Liver (tissue), 8 donors: ENCODE measurements at regions not wholly inside any gene's neighbourhood (a gene's known extent, or its start where the extent isn't known, plus 50 kb on each side); places are given as distances from the start of the nearest gene placed in this dataset.
A peak's percentile ranks its signal among the peaks of the same experiment; 100 is the strongest.

Source experiments
- DNase-seq: peaks from one replicate; pipeline ENCODE4 v3.0.0-alpha.2; 2017; ENCODE audit warnings: low spot score
- H3K27ac ChIP-seq, 2 donors: one replicate each; pipeline ENCODE4 v1.7.0; 2013; ENCODE audit warnings: inconsistent platforms in 2 of 2, low read length in 2 of 2, control low read depth in 1 of 2, low read depth in 1 of 2, mild to moderate bottlenecking in 1 of 2
- H3K27me3 ChIP-seq, 4 donors: one replicate each; pipeline versions ENCODE4 v1.6.1 to v1.7.0; 2013; ENCODE audit warnings: low read length in 3 of 4, inconsistent platforms in 1 of 4, mild to moderate bottlenecking in 1 of 4, moderate library complexity in 1 of 4; ENCODE audit not compliant: control insufficient read depth in 4 of 4, insufficient read depth in 4 of 4
- H3K36me3 ChIP-seq, 4 donors: one replicate each; pipeline versions ENCODE4 v1.6.1 to v1.7.0; 2013; ENCODE audit warnings: low read length in 3 of 4, mild to moderate bottlenecking in 3 of 4, low read depth in 1 of 4, moderate library complexity in 1 of 4; ENCODE audit not compliant: control insufficient read depth in 4 of 4, insufficient read depth in 3 of 4
- H3K4me1 ChIP-seq, 4 donors: one replicate each; pipeline versions ENCODE4 v1.6.1 to v1.7.0; 2013; ENCODE audit warnings: low read length in 3 of 4, mild to moderate bottlenecking in 3 of 4, moderate library complexity in 1 of 4; ENCODE audit not compliant: control insufficient read depth in 4 of 4, insufficient read depth in 4 of 4
- H3K4me3 ChIP-seq, 3 donors: one replicate each; pipeline versions ENCODE4 v1.6.1 to v1.7.0; 2013; ENCODE audit warnings: low read length in 3 of 3, control low read depth in 1 of 3, low read depth in 1 of 3, mild to moderate bottlenecking in 1 of 3
- H3K9ac ChIP-seq, 2 donors: one replicate each; pipeline ENCODE4 v1.7.0; 2013; ENCODE audit warnings: low read length in 2 of 2, mild to moderate bottlenecking in 2 of 2, moderate library complexity in 2 of 2, control low read depth in 1 of 2, low read depth in 1 of 2
- H3K9me3 ChIP-seq, 4 donors: one replicate each; pipeline versions ENCODE4 v1.6.1 to v1.7.0; 2013; ENCODE audit warnings: low read length in 3 of 4; ENCODE audit not compliant: control insufficient read depth in 4 of 4
- EGR1 ChIP-seq, 2 donors: IDR thresholded peaks; 2 replicates each; pipeline ENCODE4 v1.6.1; 2016 to 2018; ENCODE audit warnings: antibody characterized with exemption in 2 of 2, low read depth in 2 of 2
- FOXA1 ChIP-seq: IDR thresholded peaks from 2 replicates; pipeline ENCODE4 v1.6.1; 2016; ENCODE audit warnings: antibody characterized with exemption
- FOXA2 ChIP-seq: IDR thresholded peaks from 2 replicates; pipeline ENCODE4 v1.6.1; 2016; ENCODE audit warnings: antibody characterized with exemption
- GABPA ChIP-seq, 2 donors: IDR thresholded peaks in 1 of 2; conservative IDR thresholded peaks in 1 of 2; 2 replicates each; pipeline ENCODE4 v1.6.1; 2016; ENCODE audit warnings: antibody characterized with exemption in 2 of 2, mild to moderate bottlenecking in 1 of 2, moderate library complexity in 1 of 2
- HNF4A ChIP-seq, 2 donors: conservative IDR thresholded peaks; 2 replicates each; pipeline ENCODE4 v1.6.1; 2016; ENCODE audit warnings: antibody characterized with exemption in 2 of 2, mild to moderate bottlenecking in 2 of 2
- HNF4G ChIP-seq: IDR thresholded peaks from 2 replicates; pipeline ENCODE4 v1.6.1; 2016; ENCODE audit warnings: antibody characterized with exemption
- JUND ChIP-seq, 2 donors: IDR thresholded peaks; 2 replicates each; pipeline ENCODE4 v1.6.1; 2016; ENCODE audit warnings: antibody characterized with exemption in 2 of 2
- NR2F2 ChIP-seq: IDR thresholded peaks from 2 replicates; pipeline ENCODE4 v1.6.1; 2016; ENCODE audit warnings: antibody characterized with exemption
- RAD21 ChIP-seq, 2 donors: IDR thresholded peaks; 2 replicates each; pipeline ENCODE4 v1.6.1; 2016; ENCODE audit warnings: antibody characterized with exemption in 2 of 2, mild to moderate bottlenecking in 2 of 2
- REST ChIP-seq: IDR thresholded peaks from 2 replicates; pipeline ENCODE4 v1.6.1; 2016; ENCODE audit warnings: antibody characterized with exemption, mild to moderate bottlenecking
- RXRA ChIP-seq, 2 donors: IDR thresholded peaks; 2 replicates each; pipeline ENCODE4 v1.6.1; 2017 to 2018; ENCODE audit warnings: antibody characterized with exemption in 2 of 2, mild to moderate bottlenecking in 1 of 2
- SP1 ChIP-seq: IDR thresholded peaks from 2 replicates; pipeline ENCODE4 v1.6.1; 2018; ENCODE audit warnings: antibody characterized with exemption, mild to moderate bottlenecking
- TAF1 ChIP-seq: conservative IDR thresholded peaks from 2 replicates; pipeline ENCODE4 v1.6.1; 2016; ENCODE audit warnings: antibody characterized with exemption, mild to moderate bottlenecking
- YY1 ChIP-seq: IDR thresholded peaks from 2 replicates; pipeline ENCODE4 v1.6.1; 2016; ENCODE audit warnings: antibody characterized with exemption, mild to moderate bottlenecking
- ZBTB33 ChIP-seq: IDR thresholded peaks from 2 replicates; pipeline ENCODE4 v1.6.1; 2016; ENCODE audit warnings: antibody characterized with exemption
- WGBS: extraction: QIAGEN DNeasy Blood & Tissue Kit; methylation state at CpG from one replicate; pipeline ENCODE4 v1.1.7; 2013; 5-methylcytosine and 5-hydroxymethylcytosine counted together
- TF ChIP-seq, protein P1 (sequence below): IDR thresholded peaks from 2 replicates; pipeline ENCODE4 v1.6.1; 2016; ENCODE audit warnings: antibody characterized with exemption
- TF ChIP-seq, protein P2 (sequence below): IDR thresholded peaks from 2 replicates; pipeline ENCODE4 v1.6.1; 2016; ENCODE audit warnings: antibody characterized with exemption
- TF ChIP-seq, protein P3 (sequence below): fragments of 150-350 bp; IDR thresholded peaks from 2 replicates; pipeline ENCODE4 v1.5.1; 2017; ENCODE audit warnings: improper control_type of control experiment, low read depth, low read length; ENCODE audit not compliant: missing input control
- donor health status: healthy.
- donor health status: healthy.
- donor health status: healthy.
- donor health status: healthy.
- donor health status: healthy.

DNA sequence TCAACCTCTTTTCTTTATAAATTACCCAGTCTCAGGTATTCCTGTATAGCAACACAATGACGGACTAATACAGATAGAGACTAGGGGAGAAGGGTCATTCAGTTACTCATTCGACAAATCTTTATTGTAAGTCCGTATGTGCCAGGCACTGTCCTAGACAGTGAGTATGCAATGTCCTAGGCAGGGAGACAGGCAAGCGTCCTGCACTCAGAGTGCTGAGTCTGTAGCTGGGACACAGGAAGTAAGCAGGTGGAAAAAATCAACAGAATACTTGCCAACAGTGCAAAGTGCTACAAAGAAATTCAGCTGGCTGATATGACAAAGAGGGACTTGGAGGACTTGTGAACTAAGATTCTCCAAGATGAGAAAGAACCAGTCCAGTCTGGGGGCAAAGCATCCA is 92.2 kb upstream of the ZBTB40 start:
- no peaks in the 10 kb centered on the region for H3K9me3 ChIP-seq
- peak overlapping the region; percentile 19 to 31 for H3K27ac ChIP-seq
- TF ChIP-seq, protein P1, sequence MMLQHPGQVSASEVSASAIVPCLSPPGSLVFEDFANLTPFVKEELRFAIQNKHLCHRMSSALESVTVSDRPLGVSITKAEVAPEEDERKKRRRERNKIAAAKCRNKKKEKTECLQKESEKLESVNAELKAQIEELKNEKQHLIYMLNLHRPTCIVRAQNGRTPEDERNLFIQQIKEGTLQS = no peak
- TF ChIP-seq RXRA (IDR thresholded peaks at IDR 0.05) (peak in 1 of 2 donors; percentile 72), GABPA (IDR thresholded peaks at IDR 0.05 in 1 of 2, conservative IDR thresholded peaks at IDR 0.05 in 1 of 2) (peak in 1 of 2 donors; percentile 42), HNF4G (peak; percentile 28), NR2F2 (no peak), FOXA2 (peak; percentile 43), FOXA1 (peak; percentile 52), JUND (IDR thresholded peaks at IDR 0.05) (peak in 1 of 2 donors; percentile 52), SP1 (peak; percentile 51), EGR1 (IDR thresholded peaks at IDR 0.05; ENCODE audit: low read depth in 2 of 2) (peak in 1 of 2 donors; percentile 27), HNF4A (conservative IDR thresholded peaks at IDR 0.05) (peak; percentile 67 to 81), YY1 (no peak), RAD21 (IDR thresholded peaks at IDR 0.05) (peak in 1 of 2 donors; percentile 22), REST (peak; percentile 21), ZBTB33 (peak; percentile 34), TAF1 (no peak)
- TF ChIP-seq, protein P2, sequence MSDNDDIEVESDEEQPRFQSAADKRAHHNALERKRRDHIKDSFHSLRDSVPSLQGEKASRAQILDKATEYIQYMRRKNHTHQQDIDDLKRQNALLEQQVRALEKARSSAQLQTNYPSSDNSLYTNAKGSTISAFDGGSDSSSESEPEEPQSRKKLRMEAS = peak; percentile 61
- TF ChIP-seq, protein P3, sequence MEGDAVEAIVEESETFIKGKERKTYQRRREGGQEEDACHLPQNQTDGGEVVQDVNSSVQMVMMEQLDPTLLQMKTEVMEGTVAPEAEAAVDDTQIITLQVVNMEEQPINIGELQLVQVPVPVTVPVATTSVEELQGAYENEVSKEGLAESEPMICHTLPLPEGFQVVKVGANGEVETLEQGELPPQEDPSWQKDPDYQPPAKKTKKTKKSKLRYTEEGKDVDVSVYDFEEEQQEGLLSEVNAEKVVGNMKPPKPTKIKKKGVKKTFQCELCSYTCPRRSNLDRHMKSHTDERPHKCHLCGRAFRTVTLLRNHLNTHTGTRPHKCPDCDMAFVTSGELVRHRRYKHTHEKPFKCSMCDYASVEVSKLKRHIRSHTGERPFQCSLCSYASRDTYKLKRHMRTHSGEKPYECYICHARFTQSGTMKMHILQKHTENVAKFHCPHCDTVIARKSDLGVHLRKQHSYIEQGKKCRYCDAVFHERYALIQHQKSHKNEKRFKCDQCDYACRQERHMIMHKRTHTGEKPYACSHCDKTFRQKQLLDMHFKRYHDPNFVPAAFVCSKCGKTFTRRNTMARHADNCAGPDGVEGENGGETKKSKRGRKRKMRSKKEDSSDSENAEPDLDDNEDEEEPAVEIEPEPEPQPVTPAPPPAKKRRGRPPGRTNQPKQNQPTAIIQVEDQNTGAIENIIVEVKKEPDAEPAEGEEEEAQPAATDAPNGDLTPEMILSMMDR = no peak
- 40% methylated on average over 4 of the region's 4 CpGs for WGBS
- no peaks in the 10 kb centered on the region for H3K27me3 ChIP-seq
- DNase-seq = no peak
- H3K36me3 ChIP-seq = no peaks in the 10 kb centered on the region
- H3K9ac ChIP-seq = no peak overlapping the region
- H3K4me3 ChIP-seq = no peak overlapping the region
- peaks cover 0 to 10% (median 5%) of the 10 kb centered on the region in 4 donors for H3K4me1 ChIP-seq
